ENCODE measurements at regions not wholly inside any gene's neighbourhood (a gene's known extent, or its start where the extent isn't known, plus 50 kb on each side); places are given as distances from the start of the nearest gene placed in this dataset.

DNA sequence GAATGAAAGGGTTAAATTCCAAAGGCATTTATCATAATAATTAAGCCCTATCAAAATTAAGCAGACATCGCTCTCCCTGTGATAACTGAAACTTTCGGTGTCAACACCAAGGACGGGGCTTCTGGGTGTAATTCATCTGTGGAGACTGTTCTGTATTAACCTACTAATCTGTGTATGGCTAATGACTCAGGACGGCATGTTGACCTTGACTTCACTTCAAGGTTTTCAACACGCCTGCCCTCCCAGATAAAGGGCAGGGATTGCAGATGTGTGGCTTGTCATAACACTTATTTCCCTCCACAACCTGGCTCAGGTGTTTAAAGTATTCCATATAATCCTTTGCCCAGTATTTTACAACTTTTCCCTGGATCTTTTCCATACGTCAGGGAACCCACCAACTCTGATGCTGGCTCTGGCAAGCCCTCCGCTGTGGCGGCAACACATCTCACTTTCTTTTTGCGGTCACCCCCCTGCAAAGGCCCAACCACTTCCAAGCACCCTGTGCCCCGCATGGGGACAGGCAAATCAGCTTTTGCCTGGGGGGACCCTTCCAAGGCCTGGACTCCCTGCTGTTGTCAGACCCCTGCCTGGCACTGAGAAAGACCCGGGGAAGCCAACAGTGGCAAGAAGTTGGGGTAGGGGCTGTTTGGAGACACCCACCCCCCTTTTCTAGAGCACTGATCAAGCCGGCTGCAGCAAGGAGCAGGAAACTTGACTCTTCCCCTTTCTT lies 93.2 kb upstream of the MEF2A start:
- H3K27ac Mint-ChIP-seq: no peak overlapping the region
- H3K36me3 Mint-ChIP-seq: no peaks in the 10 kb centered on the region
- DNase-seq: no peak
- peaks cover 0 to 4% of the 10 kb centered on the region in 2 donors for H3K4me1 Mint-ChIP-seq
- H3K9me3 Mint-ChIP-seq: peaks cover 0 to 1% (median 0%) of the 10 kb centered on the region in 6 donors
- no peak overlapping the region for H3K4me3 Mint-ChIP-seq
- peaks cover 0 to 9% (median 4%) of the 10 kb centered on the region in 3 donors for H3K27me3 Mint-ChIP-seq (ENCODE audit: low read depth in 3 of 3)

DNA sequence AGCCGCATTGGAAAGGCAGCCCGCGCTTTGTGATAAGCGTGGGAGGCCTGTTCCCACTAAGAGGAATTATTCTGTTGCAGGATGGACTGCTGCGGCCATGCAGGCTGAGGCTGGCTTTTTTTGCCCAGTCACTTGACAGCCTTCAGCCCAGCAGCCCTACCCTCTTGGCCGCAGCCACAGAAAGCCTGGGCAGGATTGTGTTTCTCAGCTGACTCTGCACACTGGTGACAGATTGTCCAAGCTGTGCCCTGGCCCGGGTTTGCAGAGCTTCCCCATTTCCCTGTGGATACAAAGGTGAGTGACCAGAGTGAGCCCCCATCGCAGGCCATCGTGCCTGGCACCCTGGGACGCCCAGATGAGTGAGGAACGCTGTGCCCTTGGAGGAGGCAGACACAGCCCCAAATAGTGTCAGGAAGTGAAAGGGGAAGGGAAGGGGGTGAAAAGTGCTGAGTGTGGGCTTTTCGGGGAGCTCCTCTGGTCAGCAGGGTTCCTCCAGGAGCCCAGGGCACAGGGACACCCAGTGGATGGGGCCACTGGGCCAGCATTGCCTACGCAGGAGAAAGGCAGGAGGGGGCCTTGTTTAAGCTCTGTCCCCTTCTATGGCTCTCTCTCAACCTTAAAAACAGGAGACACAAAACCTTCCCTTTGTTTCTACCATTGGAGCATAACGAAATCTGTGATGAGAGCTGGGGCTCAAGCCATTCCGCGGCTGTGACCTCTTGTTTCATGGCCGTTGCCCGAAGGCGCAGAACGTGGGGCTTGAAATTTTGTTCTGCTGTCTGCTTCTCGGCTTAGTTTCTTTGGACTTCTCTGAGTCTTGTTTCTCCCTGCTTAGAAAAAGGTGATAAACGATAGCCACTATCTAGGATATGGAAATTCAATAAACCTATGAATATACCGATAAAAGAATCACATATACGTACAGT lies 91.5 kb upstream of the MEF2A start:
- no peak for DNase-seq
- peaks cover 0 to 4% of the 10 kb centered on the region in 2 donors for H3K4me1 Mint-ChIP-seq
- H3K4me3 Mint-ChIP-seq: no peak overlapping the region
- peaks cover 0 to 1% (median 0%) of the 10 kb centered on the region in 6 donors for H3K9me3 Mint-ChIP-seq
- peaks cover 0 to 9% (median 4%) of the 10 kb centered on the region in 3 donors for H3K27me3 Mint-ChIP-seq (ENCODE audit: low read depth in 3 of 3)
- no peak overlapping the region for H3K27ac Mint-ChIP-seq
- no peaks in the 10 kb centered on the region for H3K36me3 Mint-ChIP-seq

DNA sequence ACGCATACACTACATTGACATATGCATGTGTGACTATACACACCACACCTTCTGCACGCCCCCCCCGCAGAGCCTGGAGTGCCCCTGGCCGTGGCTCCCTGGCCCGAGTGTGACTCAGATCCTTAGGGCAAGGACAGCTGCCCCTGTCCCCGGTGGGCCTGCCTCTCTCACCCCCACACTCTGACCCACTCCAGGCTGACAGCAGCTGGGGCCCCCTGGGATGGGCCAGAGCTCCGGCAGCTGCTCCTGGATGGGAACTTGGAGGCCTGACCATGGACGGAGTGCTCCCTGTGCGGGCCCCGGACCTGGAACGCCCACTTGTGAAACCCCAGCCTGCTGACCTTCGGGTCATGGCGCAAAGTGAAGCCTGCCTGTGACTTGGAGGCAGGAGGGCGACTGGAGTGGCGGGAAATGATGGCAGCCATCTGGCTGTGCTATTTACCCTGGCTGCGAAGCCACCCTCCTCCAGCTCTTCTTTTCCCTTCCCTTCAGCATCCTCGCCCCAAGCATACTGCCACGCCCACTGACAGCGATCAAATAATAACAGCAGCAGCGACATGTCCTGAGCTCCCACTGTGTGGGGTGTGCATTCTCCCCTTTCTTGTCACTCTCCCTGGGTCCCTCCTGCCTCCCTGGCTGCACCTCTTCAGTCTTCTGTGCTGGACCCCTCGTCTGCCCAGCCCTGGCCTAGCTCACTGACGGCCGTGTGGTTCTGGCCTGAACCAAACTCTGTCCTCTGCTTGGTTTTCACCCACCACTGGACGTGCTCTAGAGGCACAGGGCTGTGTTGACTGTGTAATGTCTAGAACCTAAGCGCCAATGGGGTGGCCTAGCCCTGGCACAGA lies 90.7 kb upstream of the MEF2A start:
- Mint-ChIP-seq H3K9me3 (peaks cover 0 to 1% (median 0%) of the 10 kb centered on the region in 6 donors), H3K27ac (no peak overlapping the region), H3K36me3 (no peaks in the 10 kb centered on the region), H3K4me3 (no peak overlapping the region), H3K4me1 (peaks cover 0 to 4% of the 10 kb centered on the region in 2 donors), H3K27me3 (ENCODE audit: low read depth in 3 of 3) (peaks cover 0 to 9% (median 2%) of the 10 kb centered on the region in 3 donors)
- DNase-seq: no peak

DNA sequence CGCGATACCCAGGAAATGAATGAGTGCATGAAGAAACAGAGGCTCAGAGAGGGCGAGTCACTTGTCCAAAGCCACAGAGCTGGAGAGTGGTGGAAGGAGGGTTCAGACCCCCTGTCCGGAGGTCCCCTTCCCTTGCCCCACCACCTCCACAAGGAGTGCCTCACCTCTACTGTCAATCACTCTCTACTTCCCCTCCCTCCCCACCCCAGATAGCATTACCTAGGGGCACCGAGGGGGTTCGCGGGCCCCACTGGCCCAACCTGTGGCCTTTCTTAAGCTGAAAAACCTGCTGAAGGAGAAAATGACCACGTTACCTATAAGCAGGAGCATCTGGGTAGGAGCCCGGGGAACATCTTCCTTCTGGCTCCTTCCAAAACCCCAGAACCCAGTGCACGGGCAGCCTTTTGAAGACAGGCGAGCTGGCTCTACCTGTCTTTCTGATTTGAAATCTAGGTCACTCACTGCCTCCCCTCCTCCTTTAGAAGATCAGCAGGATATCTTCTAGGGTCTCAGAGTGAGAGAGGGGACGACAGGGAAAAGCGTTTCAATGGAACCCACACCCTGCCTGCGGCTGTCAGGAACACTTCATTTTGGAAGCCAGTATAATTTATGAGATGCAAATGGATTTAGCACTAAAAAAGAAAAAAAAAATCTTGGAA lies 89.9 kb upstream of the MEF2A start:
- no peaks in the 10 kb centered on the region for H3K36me3 Mint-ChIP-seq
- H3K4me1 Mint-ChIP-seq: peaks cover 0 to 4% of the 10 kb centered on the region in 2 donors
- DNase-seq: no peak
- peaks cover 0 to 9% (median 2%) of the 10 kb centered on the region in 3 donors for H3K27me3 Mint-ChIP-seq (ENCODE audit: low read depth in 3 of 3)
- H3K27ac Mint-ChIP-seq: no peak overlapping the region
- peaks cover 0 to 1% (median 0%) of the 10 kb centered on the region in 6 donors for H3K9me3 Mint-ChIP-seq
- no peak overlapping the region for H3K4me3 Mint-ChIP-seq

DNA sequence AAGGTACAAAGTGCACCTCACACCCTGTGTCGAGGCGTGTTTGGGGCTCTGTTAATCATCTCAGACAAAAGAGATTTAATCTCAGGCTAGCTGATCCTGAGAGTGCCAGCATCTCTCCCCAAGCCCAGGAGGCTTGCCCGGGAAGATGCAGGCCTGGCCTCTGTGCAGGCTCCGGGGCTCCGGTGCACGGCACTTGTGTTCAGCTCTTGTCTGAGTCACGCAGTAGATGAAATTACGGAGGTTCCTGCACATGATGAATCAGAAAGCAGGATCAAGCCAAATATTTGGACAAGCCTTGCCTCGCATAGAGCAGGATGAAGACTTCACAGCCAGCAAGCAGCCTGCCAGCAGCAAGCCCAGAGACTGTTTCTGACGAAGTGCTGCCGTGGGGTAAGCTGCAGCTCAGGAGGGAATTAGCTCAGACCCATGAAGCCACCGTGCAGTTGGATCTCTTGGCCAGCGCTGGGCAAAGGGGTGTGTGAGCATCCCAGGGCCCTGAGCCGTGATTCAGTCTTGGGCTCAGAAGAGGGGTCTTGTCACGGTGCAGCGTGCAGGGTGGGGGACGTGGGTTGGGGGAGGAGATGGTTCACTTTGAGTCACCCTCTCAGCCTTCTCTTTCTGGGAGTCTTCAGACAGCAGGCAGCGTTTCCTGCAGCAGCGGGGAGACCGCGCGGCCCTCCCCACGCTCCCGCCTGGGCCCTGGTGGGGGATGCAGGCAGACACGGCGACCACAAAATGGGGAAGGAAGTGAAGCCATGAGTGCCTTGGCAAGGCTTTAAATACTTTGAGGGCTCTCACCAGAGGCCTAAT lies 89.2 kb upstream of the MEF2A start:
- H3K9me3 Mint-ChIP-seq: peaks cover 0 to 1% (median 0%) of the 10 kb centered on the region in 6 donors
- peaks cover 0 to 9% (median 0%) of the 10 kb centered on the region in 3 donors for H3K27me3 Mint-ChIP-seq (ENCODE audit: low read depth in 3 of 3)
- no peaks in the 10 kb centered on the region for H3K36me3 Mint-ChIP-seq
- H3K4me1 Mint-ChIP-seq: peaks cover 0 to 4% of the 10 kb centered on the region in 2 donors
- H3K4me3 Mint-ChIP-seq: no peak overlapping the region
- no peak for DNase-seq
- no peak overlapping the region for H3K27ac Mint-ChIP-seq

DNA sequence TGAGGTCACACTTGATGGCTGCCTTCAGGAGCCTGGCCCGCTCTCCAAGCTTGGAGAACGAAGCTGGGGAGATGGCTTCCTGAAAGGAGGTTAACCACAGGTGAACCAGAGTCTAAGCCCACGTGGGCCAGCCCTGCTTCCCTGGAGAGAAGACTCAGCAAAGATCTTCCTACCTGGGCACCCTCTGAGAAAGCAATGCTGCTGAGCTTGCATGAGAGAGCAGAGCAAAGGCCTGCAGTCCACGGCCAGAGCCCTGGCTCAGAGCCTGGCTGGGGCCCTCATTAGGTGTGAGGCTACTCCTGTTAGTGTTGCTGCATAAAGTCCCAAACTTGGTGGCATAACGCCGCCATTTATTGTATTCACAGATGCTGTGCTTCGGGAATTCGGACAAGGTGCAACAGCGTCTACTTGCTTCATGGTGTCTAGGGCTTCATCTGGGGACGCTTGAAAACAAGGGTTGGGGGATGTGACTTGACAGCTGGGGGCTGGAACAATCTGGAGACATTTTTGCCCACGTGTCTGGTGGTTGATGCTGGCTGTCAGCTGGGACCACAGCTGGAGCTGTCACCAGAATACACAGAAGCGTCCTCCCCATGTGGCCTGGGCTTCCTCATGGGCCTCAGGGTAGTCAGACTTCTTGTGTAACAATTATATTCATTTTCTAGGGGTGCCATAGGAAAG lies 87.9 kb upstream of the MEF2A start:
- DNase-seq: no peak
- Mint-ChIP-seq H3K27ac (no peak overlapping the region), H3K27me3 (ENCODE audit: low read depth in 3 of 3) (peaks cover 0 to 9% (median under 1%) of the 10 kb centered on the region in 3 donors), H3K4me1 (peaks cover 0 to 4% of the 10 kb centered on the region in 2 donors), H3K9me3 (no peaks in the 10 kb centered on the region), H3K36me3 (no peaks in the 10 kb centered on the region), H3K4me3 (no peak overlapping the region)

DNA sequence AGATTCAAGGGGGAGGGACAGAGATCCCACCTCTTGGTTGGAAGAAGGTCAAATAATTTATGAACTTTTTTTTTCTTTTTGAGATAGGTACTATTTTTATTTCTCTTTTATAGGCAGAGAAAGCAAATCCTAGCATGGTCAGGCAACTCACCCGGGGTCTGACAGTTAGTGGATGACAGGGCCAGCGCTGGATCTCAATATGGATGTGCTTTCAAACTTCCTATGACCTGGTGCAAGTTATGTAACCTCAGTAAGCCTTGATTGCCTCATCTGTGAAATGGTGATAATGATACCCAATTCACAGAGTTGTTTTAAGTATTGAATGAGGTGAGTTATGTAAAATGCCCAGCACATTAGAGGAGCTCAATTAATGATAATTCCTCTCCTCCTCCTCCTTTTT lies 86.8 kb upstream of the MEF2A start:
- Mint-ChIP-seq H3K27ac (no peak overlapping the region), H3K36me3 (no peaks in the 10 kb centered on the region), H3K4me3 (no peak overlapping the region), H3K9me3 (no peaks in the 10 kb centered on the region), H3K4me1 (peaks cover 0 to 4% of the 10 kb centered on the region in 2 donors), H3K27me3 (ENCODE audit: low read depth in 3 of 3) (peaks cover 0 to 8% (median 2%) of the 10 kb centered on the region in 3 donors)
- no peak for DNase-seq

DNA sequence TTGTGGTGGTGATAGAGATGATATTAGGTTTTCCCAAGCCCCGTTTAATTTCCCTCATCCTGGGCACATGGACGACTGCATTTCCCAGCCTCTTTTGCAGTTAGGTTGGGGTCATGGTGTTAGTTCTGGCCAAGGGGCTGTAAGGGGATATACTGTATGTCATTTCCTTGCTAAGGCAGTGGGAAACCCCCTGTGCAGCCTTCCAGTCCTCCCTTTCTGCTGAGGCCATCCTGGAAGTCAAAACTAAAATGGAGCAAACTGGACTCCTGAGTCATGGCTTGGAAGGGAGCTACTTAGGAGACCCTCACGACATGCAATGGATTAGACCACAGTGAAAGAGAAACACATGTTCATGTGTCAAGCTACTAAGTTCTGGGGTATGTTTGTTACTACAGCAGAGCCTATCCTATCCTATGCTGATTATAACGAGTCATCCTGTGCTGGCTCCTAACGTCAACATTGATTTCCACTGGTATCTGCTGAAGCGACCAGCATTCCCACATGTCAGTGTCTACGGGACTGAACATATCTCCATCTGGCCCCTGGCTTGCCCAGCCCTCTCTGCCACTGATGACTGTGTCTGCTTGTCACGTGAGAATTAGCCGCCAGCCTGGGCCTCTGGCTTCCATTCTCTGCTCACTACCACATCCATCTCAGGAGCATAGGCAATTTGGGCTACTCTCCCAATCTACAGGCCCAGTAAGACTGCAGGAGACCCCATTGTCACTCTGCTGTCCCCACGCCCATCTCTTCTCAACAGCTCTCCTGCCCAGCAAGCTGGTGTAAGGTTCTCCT lies 85.6 kb upstream of the MEF2A start:
- H3K4me1 Mint-ChIP-seq: peaks cover 0 to 4% of the 10 kb centered on the region in 2 donors
- no peaks in the 10 kb centered on the region for H3K9me3 Mint-ChIP-seq
- DNase-seq: no peak
- no peak overlapping the region for H3K27ac Mint-ChIP-seq
- no peaks in the 10 kb centered on the region for H3K36me3 Mint-ChIP-seq
- peaks cover 0 to 8% (median 2%) of the 10 kb centered on the region in 3 donors for H3K27me3 Mint-ChIP-seq (ENCODE audit: low read depth in 3 of 3)
- no peak overlapping the region for H3K4me3 Mint-ChIP-seq

DNA sequence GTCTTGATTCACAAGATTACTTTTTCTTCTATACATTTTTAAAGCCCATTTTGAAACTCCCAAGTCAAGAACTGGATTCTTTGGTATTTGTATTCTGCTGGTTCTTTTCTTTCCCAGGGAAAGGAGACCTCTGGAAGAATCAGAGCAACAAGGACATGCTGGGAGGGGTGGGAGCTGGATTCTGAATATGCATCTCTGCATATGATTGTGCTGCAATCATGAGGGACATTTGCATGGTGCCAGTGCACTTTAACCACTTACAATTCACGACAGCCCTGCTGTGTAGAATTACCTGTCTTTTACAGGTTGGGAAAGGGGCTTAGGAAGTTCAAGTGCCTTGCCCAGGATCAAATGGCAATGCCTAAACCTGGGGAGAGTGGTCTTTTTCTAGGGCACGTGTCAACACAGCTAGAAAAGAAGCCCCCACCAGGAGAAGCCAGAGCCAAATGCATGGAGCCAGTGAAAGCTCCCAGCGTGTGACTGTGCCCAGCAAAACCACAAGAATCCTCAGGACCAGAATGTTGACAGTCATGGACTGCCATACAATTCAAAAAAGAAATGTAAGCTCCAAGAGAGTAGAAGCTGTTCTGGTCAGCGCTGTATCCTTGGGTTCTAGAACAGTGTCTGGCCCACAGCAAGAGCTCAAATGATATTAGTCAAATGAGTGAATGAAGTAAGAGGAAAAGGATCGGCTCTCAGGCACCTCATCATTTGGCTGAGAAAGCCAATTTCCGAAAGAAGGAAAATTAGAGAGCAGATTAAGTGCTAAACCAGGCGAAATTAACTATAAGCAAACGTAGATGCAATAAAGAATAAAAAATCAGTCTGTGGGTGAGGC lies 84.5 kb upstream of the MEF2A start:
- peaks cover 0 to 10% (median 9%) of the 10 kb centered on the region in 3 donors for H3K27me3 Mint-ChIP-seq (ENCODE audit: low read depth in 3 of 3)
- H3K27ac Mint-ChIP-seq: no peak overlapping the region
- no peak overlapping the region for H3K4me3 Mint-ChIP-seq
- peaks cover 9 to 12% of the 10 kb centered on the region in 2 donors for H3K4me1 Mint-ChIP-seq
- no peak for DNase-seq
- H3K36me3 Mint-ChIP-seq: no peaks in the 10 kb centered on the region
- no peaks in the 10 kb centered on the region for H3K9me3 Mint-ChIP-seq

DNA sequence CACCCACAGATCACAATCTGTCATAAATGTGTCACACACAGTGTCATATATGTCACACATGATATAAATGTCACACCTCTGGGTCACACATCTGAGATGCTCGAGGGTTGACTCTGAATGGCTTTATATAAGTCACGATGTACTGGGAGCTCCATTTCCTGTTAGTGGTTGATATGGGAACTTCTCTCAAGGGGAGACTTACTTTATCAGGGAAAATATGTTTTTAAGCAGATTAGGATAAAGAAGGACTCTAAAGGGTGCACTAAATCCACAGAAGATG lies 83.9 kb upstream of the MEF2A start:
- Mint-ChIP-seq H3K36me3 (no peaks in the 10 kb centered on the region), H3K9me3 (no peaks in the 10 kb centered on the region), H3K27me3 (ENCODE audit: low read depth in 3 of 3) (peaks cover under 1 to 10% (median 9%) of the 10 kb centered on the region in 3 donors), H3K4me1 (peaks cover 10% of the 10 kb centered on the region in 2 donors), H3K27ac (no peak overlapping the region), H3K4me3 (no peak overlapping the region)
- no peak for DNase-seq

DNA sequence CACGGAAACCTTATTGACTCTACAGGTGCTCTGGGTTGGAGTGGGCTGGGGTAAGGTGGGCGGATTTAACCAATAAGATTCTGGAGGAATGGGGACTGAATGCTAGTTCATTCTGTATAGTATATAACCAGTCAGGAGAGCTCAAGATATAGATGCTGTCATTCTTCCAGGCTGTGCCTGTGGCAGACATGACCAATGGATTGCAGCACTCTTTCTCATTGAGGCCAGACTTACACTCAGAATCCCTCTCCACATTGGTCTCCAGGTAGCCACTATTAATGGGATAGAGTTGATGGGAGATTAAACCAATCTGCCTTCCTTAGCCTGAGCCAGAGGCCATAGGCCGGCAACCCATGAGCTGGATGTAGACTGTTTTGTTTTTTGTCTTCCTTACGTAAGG lies 82.8 kb upstream of the MEF2A start:
- DNase-seq: no peak
- Mint-ChIP-seq H3K4me3 (no peak overlapping the region), H3K27ac (no peak overlapping the region), H3K4me1 (peaks cover 14 to 16% of the 10 kb centered on the region in 2 donors), H3K9me3 (no peaks in the 10 kb centered on the region), H3K36me3 (no peaks in the 10 kb centered on the region), H3K27me3 (ENCODE audit: low read depth in 3 of 3) (peaks cover 6 to 15% (median 14%) of the 10 kb centered on the region in 3 donors)
